ENCODE measurements at regions not wholly inside any gene's neighbourhood (a gene's known extent, or its start where the extent isn't known, plus 50 kb on each side); places are given as distances from the start of the nearest gene placed in this dataset.

- no peak for TF ChIP-seq ZNF146 (CRISPR knock-in tag; IDR thresholded peaks at IDR 0.05; ENCODE audit: unreplicated experiment)
- TF ChIP-seq TEAD2 (tag; IDR thresholded peaks at IDR 0.05), result no peak
- TF ChIP-seq ARHGAP35 (IDR thresholded peaks at IDR 0.05; ENCODE audit: partially characterized antibody), result no peak
- no peak for TF ChIP-seq ZFX (CRISPR knock-in tag; IDR thresholded peaks at IDR 0.05)
- TF ChIP-seq BCOR (IDR thresholded peaks at IDR 0.05), result no peak
- TF ChIP-seq JUN (IDR thresholded peaks at IDR 0.05; ENCODE audit: borderline replicate concordance, low read depth, low read length), result peak; percentile 27; the same call in 1 of the 2 replicates
- no peak for TF ChIP-seq JUN (CRISPR knock-in tag; IDR thresholded peaks at IDR 0.05; ENCODE audit: borderline replicate concordance)
- TF ChIP-seq DNMT1 (IDR thresholded peaks at IDR 0.05), result no peak
- TF ChIP-seq DEAF1 (CRISPR knock-in tag; IDR thresholded peaks at IDR 0.05), result no peak
- no peak for TF ChIP-seq RNF219 (CRISPR knock-in tag; IDR thresholded peaks at IDR 0.05)
- 0 out of 2 replicates have a peak, but pooled peaks have one; percentile 9 for TF ChIP-seq TAL1 (IDR thresholded peaks at IDR 0.05)
- TF ChIP-seq JUND (IDR thresholded peaks at IDR 0.05; ENCODE audit: borderline replicate concordance, low read depth, low read length), result peak; percentile 47
- peak; percentile 53; the same call in 2 of the 3 replicates for TF ChIP-seq JUND (tag; IDR thresholded peaks at IDR 0.05; ENCODE audit: borderline replicate concordance, low read depth, low read length)
- TF ChIP-seq CTCFL (IDR thresholded peaks at IDR 0.05; ENCODE audit: borderline replicate concordance, insufficient read depth, low read depth, low read length, poor library complexity, severe bottlenecking), result no peak
- TF ChIP-seq CTBP1 (IDR thresholded peaks at IDR 0.05; ENCODE audit: borderline replicate concordance), result peak; percentile 50; the same call in 1 of the 2 replicates
- TF ChIP-seq MXI1 (IDR thresholded peaks at IDR 0.05; ENCODE audit: low read depth, low read length), result no peak
- no peak for TF ChIP-seq GATAD2A (IDR thresholded peaks at IDR 0.05)
Observed at GRCh38 chr2:207394812-207395534, 134.8 kb upstream of the CREB1 start (continued).

Measured in K562 (cell line).